HepG2 (cell line): ENCODE measurements at regions not wholly inside any gene's neighbourhood (a gene's known extent, or its start where the extent isn't known, plus 50 kb on each side); places are given as distances from the start of the nearest gene placed in this dataset.

ENCODE experiments used
- ATAC-seq: fragments of 200-7000 bp; cut with Tn5 transposase; 3 replicates; pipeline ENCODE4 v1.9.1; 2020; ENCODE audit warnings: mild to moderate bottlenecking, moderate library complexity
- BruUV-seq: library from RNA; stranded (reverse); fragments of 400-500 nt; replicated peaks from 2 replicates; lab custom pipeline; 2021; lab: Mats Ljungman, UMichigan
- CTCF ChIA-PET: fragments of 300-600 bp; formaldehyde crosslinking; extraction: SDS; loops from one replicate; lab custom pipeline; 2021; ENCODE audit warnings: low total read pairs, inconsistent platforms, low intra/inter-chr PET ratio; lab: Yijun Ruan, JAX
- POLR2A ChIA-PET: fragments of 350-600 bp; sonication (Branson Sonifier 250); formaldehyde crosslinking; loops from one replicate; lab custom pipeline; 2020; ENCODE audit warnings: antibody characterized with exemption, inconsistent platforms; lab: Yijun Ruan, JAX
- DNase-seq: peaks from one replicate; pipeline ENCODE4 v3.0.0-alpha.2; 2015; ENCODE audit warnings: low spot score
- FAIRE-seq: peaks from 3 replicates; lab custom pipeline; 2011; peaks lifted over from hg19 to GRCh38; lab: Jason Lieb, UNC
- H2AFZ ChIP-seq: one replicate; pipeline ENCODE4 v1.6.1; 2011; ENCODE audit warnings: low read length, inconsistent platforms
- H3K27ac ChIP-seq: fragments of 300-600 bp; 3 replicates; pipeline ENCODE4 v1.8.0; 2011; ENCODE audit warnings: mixed run types, mild to moderate bottlenecking, mixed read lengths, low read length, inconsistent platforms; ENCODE audit not compliant: insufficient read depth; ENCODE audit errors: extremely low read length
- H3K27me3 ChIP-seq, 2 experiments: fragments of 200-600 bp in 1 of 2; 2 replicates in 1 of 2; 3 replicates in 1 of 2; pipeline versions ENCODE4 v1.6.0 to v1.8.0; 2011; ENCODE audit warnings: low read length in 2 of 2, mild to moderate bottlenecking in 2 of 2, moderate library complexity in 2 of 2, inconsistent platforms in 1 of 2; ENCODE audit not compliant: insufficient read depth in 2 of 2, control insufficient read depth in 1 of 2
- H3K36me3 ChIP-seq, 2 experiments: fragments of 200-600 bp in 1 of 2; replicated peaks in 1 of 2; 2 replicates in 1 of 2; 3 replicates in 1 of 2; pipeline versions ENCODE4 v1.5.1 to v1.8.0; 2011; ENCODE audit warnings: low read length in 2 of 2, inconsistent platforms in 1 of 2; ENCODE audit not compliant: insufficient read depth in 2 of 2, control insufficient read depth in 1 of 2
- H3K4me1 ChIP-seq: 2 replicates; pipeline ENCODE4 v1.5.1; 2012; ENCODE audit warnings: low read length, inconsistent platforms; ENCODE audit not compliant: insufficient read depth
- H3K4me2 ChIP-seq: 2 replicates; pipeline ENCODE4 v1.6.0; 2011; ENCODE audit warnings: low read depth, low read length, inconsistent platforms
- H3K4me3 ChIP-seq, 3 experiments: fragments of 200-600 bp in 1 of 3; sonication (generic), shearing (Covaris generic) in 1 of 3; replicated peaks in 1 of 3; 2 replicates each; pipeline ENCODE4 v1.5.1; 2011 to 2016; ENCODE audit warnings: low read length in 3 of 3, inconsistent platforms in 2 of 3, low read depth in 2 of 3, mild to moderate bottlenecking in 2 of 3, control low read depth in 1 of 3, mixed read lengths in 1 of 3; ENCODE audit not compliant: insufficient read depth in 1 of 3
- H3K79me2 ChIP-seq: one replicate; pipeline ENCODE4 v1.6.1; 2011; ENCODE audit warnings: low read length, inconsistent platforms; ENCODE audit not compliant: insufficient read depth
- H3K9ac ChIP-seq: 2 replicates; pipeline ENCODE4 v1.6.0; 2011; ENCODE audit warnings: mild to moderate bottlenecking, low read depth, low read length, inconsistent platforms; ENCODE audit not compliant: insufficient read depth
- H3K9me3 ChIP-seq: 2 replicates; pipeline ENCODE4 v1.5.1; 2012; ENCODE audit warnings: mild to moderate bottlenecking, low read length
- H4K20me1 ChIP-seq: 2 replicates; pipeline ENCODE4 v1.6.0; 2011; ENCODE audit warnings: inconsistent platforms, mild to moderate bottlenecking, low read length, moderate library complexity; ENCODE audit not compliant: insufficient read depth
- ARID2 ChIP-seq: sonication (generic); formaldehyde crosslinking; IDR thresholded peaks from 2 replicates; pipeline ENCODE4 v1.8.1; 2022; ENCODE audit warnings: mild to moderate bottlenecking, missing genetic modification reagents, borderline replicate concordance
- EED ChIP-seq: sonication (generic); formaldehyde crosslinking; IDR thresholded peaks from 2 replicates; pipeline ENCODE4 v1.5.0; 2020; ENCODE audit warnings: mild to moderate bottlenecking, missing genetic modification reagents
- FOXK1 ChIP-seq: sonication (generic); formaldehyde crosslinking; IDR thresholded peaks from 2 replicates; pipeline ENCODE4 v1.4.0; 2020; ENCODE audit warnings: low read depth, missing genetic modification reagents, borderline replicate concordance
- MAZ ChIP-seq, 2 experiments: sonication (generic) in 1 of 2; formaldehyde crosslinking in 1 of 2; IDR thresholded peaks; 2 replicates each; pipeline versions ENCODE4 v1.5.0 to v1.6.1; 2012 to 2020; ENCODE audit warnings: low read depth in 2 of 2, mild to moderate bottlenecking in 2 of 2, borderline replicate concordance in 1 of 2, improper control_type of control experiment in 1 of 2, low read length in 1 of 2, missing genetic modification reagents in 1 of 2, moderate library complexity in 1 of 2
- POGZ ChIP-seq: sonication (generic); formaldehyde crosslinking; IDR thresholded peaks from 2 replicates; pipeline ENCODE4 v1.4.0; 2020; ENCODE audit warnings: mild to moderate bottlenecking, missing genetic modification reagents
- SP140L ChIP-seq: sonication (generic); formaldehyde crosslinking; IDR thresholded peaks from 2 replicates; pipeline ENCODE4 v1.4.0; 2020; ENCODE audit warnings: missing genetic modification reagents, borderline replicate concordance
- TAF1 ChIP-seq: sonication (generic); formaldehyde crosslinking; IDR thresholded peaks from 2 replicates; pipeline ENCODE4 v1.4.0; 2020; ENCODE audit warnings: missing genetic modification reagents
- ZC3H4 ChIP-seq: sonication (generic); formaldehyde crosslinking; IDR thresholded peaks from 2 replicates; pipeline ENCODE4 v1.4.0; 2020; ENCODE audit warnings: missing genetic modification reagents, borderline replicate concordance
- ZNF17 ChIP-seq: sonication (generic); formaldehyde crosslinking; IDR thresholded peaks from 2 replicates; pipeline ENCODE4 v1.5.0; 2020; ENCODE audit warnings: mild to moderate bottlenecking, missing genetic modification reagents
- ZNF224 ChIP-seq: sonication (generic); formaldehyde crosslinking; IDR thresholded peaks from 2 replicates; pipeline ENCODE4 v1.5.0; 2020; ENCODE audit warnings: mild to moderate bottlenecking, missing genetic modification reagents
- ZNF354B ChIP-seq: sonication (generic); formaldehyde crosslinking; IDR thresholded peaks from 2 replicates; pipeline ENCODE4 v1.8.0; 2022; ENCODE audit warnings: mild to moderate bottlenecking, missing genetic modification reagents
- ZNF839 ChIP-seq: sonication (generic); formaldehyde crosslinking; IDR thresholded peaks from 2 replicates; pipeline ENCODE4 v1.4.0; 2020; ENCODE audit warnings: missing genetic modification reagents, mild to moderate bottlenecking, borderline replicate concordance
- ZSCAN21 ChIP-seq: sonication (generic); formaldehyde crosslinking; IDR thresholded peaks from 2 replicates; pipeline ENCODE4 v1.8.0; 2022; ENCODE audit warnings: mild to moderate bottlenecking, missing genetic modification reagents, moderate library complexity, borderline replicate concordance
- WGBS: methylation state at CpG from one replicate; pipeline ENCODE4 v1.1.6; 2017; ENCODE audit warnings: low lambda C conversion rate; 5-methylcytosine and 5-hydroxymethylcytosine counted together
- in situ Hi-C: cut with HindIII; loops from 2 replicates; pipeline ENCODE4 v1.10.0; 2017; ENCODE audit warnings: low pct_unique_long_range_greater_than_20kb; ENCODE audit not compliant: extremely low pct_ligation_motif_present
- intact Hi-C: fragments of 100-400 bp; cut with micrococcal nuclease; formaldehyde crosslinking; loops from one replicate; pipeline ENCODE4 v1.10.0; 2022; ENCODE audit not compliant: unreplicated experiment
- TF ChIP-seq, protein P1 (sequence below): sonication (generic); formaldehyde crosslinking; IDR thresholded peaks from 2 replicates; pipeline ENCODE4 v1.5.0; 2020; ENCODE audit warnings: mild to moderate bottlenecking, missing genetic modification reagents
- TF ChIP-seq, protein P2 (sequence below): IDR thresholded peaks from 2 replicates; pipeline ENCODE4 v1.6.1; 2016; ENCODE audit warnings: control low read depth
- TF ChIP-seq, protein P3 (sequence below): sonication (generic); formaldehyde crosslinking; IDR thresholded peaks from 2 replicates; pipeline ENCODE4 v1.4.0; 2020; ENCODE audit warnings: mild to moderate bottlenecking, missing genetic modification reagents
- TF ChIP-seq, protein P4 (sequence below): sonication (generic); formaldehyde crosslinking; IDR thresholded peaks from 2 replicates; pipeline ENCODE4 v1.4.0; 2020; ENCODE audit warnings: low read depth, mild to moderate bottlenecking, missing genetic modification reagents

DNA sequence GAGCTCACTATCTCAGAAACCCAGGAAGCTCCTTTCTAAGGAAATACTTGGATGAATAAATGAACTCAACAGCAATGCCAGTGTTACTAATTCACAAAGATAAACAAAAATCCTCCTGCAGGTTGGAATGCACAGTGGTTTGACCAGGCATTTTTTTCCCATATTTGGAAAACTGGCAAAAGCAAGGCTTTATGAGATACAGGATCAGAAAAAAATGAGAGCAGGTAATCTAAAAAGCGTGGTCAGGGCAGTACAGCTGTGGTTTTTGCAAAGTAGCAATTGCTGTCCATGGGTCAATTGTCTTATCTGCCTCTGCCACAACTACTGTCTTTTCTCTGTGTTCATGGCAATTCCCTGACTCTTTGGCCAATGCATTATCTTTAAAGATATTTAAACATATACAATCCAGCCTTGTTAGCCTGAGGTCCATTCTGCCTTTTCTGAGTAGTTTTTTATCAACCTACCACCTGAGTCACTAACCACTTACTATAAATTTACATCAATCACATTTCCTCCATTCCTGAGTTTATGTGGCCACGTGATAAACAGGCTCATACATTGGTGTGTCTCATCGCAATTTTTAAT, 564.5 kb upstream of the IGFBP3 start (continued):
- TF ChIP-seq, protein P1, sequence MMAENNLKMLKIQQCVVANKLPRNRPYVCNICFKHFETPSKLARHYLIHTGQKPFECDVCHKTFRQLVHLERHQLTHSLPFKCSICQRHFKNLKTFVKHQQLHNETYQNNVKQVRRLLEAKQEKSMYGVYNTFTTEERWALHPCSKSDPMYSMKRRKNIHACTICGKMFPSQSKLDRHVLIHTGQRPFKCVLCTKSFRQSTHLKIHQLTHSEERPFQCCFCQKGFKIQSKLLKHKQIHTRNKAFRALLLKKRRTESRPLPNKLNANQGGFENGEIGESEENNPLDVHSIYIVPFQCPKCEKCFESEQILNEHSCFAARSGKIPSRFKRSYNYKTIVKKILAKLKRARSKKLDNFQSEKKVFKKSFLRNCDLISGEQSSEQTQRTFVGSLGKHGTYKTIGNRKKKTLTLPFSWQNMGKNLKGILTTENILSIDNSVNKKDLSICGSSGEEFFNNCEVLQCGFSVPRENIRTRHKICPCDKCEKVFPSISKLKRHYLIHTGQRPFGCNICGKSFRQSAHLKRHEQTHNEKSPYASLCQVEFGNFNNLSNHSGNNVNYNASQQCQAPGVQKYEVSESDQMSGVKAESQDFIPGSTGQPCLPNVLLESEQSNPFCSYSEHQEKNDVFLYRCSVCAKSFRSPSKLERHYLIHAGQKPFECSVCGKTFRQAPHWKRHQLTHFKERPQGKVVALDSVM (CRISPR knock-in tag), result no peak
- TF ChIP-seq, all 625 proteins: peak for 0

DNA sequence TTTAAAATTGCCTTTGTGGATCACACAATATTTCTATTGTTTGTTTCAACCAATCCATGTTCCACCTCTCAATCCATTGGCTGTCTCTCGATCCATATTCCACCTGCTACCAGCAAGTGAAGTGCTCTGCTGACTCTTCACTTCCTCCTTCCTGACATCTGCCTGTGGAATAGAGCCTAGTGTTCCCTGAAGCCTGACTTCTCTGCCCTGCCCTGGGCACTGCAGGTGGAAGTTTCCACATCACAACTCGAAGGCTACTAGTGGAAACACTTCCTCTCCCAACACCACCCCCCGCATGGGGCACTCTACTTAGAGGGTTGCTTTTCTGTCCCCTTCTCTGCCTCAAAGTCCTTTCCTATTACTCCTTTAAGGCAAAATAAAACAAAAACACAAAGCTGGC, 563.8 kb upstream of the IGFBP3 start:
- Histone ChIP-seq H3K4me2 (no peak overlapping the region), H3K4me3 (no peak overlapping the region)
- TF ChIP-seq ZC3H4 (CRISPR knock-in tag), result no peak
- TF ChIP-seq, protein P2, sequence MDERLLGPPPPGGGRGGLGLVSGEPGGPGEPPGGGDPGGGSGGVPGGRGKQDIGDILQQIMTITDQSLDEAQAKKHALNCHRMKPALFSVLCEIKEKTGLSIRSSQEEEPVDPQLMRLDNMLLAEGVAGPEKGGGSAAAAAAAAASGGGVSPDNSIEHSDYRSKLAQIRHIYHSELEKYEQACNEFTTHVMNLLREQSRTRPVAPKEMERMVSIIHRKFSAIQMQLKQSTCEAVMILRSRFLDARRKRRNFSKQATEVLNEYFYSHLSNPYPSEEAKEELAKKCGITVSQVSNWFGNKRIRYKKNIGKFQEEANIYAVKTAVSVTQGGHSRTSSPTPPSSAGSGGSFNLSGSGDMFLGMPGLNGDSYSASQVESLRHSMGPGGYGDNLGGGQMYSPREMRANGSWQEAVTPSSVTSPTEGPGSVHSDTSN, result no peak
- TF ChIP-seq, protein P3, sequence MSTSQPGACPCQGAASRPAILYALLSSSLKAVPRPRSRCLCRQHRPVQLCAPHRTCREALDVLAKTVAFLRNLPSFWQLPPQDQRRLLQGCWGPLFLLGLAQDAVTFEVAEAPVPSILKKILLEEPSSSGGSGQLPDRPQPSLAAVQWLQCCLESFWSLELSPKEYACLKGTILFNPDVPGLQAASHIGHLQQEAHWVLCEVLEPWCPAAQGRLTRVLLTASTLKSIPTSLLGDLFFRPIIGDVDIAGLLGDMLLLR (CRISPR knock-in tag), result no peak
- TF ChIP-seq, protein P4, sequence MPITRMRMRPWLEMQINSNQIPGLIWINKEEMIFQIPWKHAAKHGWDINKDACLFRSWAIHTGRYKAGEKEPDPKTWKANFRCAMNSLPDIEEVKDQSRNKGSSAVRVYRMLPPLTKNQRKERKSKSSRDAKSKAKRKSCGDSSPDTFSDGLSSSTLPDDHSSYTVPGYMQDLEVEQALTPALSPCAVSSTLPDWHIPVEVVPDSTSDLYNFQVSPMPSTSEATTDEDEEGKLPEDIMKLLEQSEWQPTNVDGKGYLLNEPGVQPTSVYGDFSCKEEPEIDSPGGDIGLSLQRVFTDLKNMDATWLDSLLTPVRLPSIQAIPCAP (CRISPR knock-in tag), result no peak
- no peak for TF ChIP-seq TAF1 (CRISPR knock-in tag)
- no peak for TF ChIP-seq SP140L (CRISPR knock-in tag)
- TF ChIP-seq MAZ (IDR thresholded peaks at IDR 0.05; ENCODE audit: borderline replicate concordance, low read depth, low read length), result no peak
- no peak for TF ChIP-seq MAZ (CRISPR knock-in tag; IDR thresholded peaks at IDR 0.05; ENCODE audit: low read depth)
- no peak for TF ChIP-seq ZNF17 (CRISPR knock-in tag)
- no peak for TF ChIP-seq ZNF354B (CRISPR knock-in tag)
- TF ChIP-seq ZNF224, result no peak
- TF ChIP-seq ZSCAN21 (CRISPR knock-in tag), result no peak
- TF ChIP-seq ZNF839 (CRISPR knock-in tag), result no peak
- TF ChIP-seq ARID2 (CRISPR knock-in tag), result no peak
- TF ChIP-seq EED, result no peak
- TF ChIP-seq POGZ, result no peak
- TF ChIP-seq FOXK1, result no peak
- TF ChIP-seq, all 625 proteins: peak for 0
- Histone ChIP-seq H3K79me2 (no peaks in the 10 kb centered on the region), H3K36me3 (no peaks in the 10 kb centered on the region), H3K27ac (no peak overlapping the region), H3K4me1 (no peaks in the 10 kb centered on the region), H3K9me3 (no peaks in the 10 kb centered on the region), H4K20me1 (no peaks in the 10 kb centered on the region), H3K27me3 (no peaks in the 10 kb centered on the region), H3K9ac (no peak overlapping the region), H2AFZ (no peak overlapping the region)
- ChIA-PET POLR2A (no interaction called here), CTCF (no interaction called here)
- WGBS, result 29% methylated on average over 3 of the region's 3 CpGs
- ATAC-seq, result no peak
- in situ Hi-C loops (no loop called here), intact Hi-C loops (no loop called here)
- FAIRE-seq, result no peak
- no TSS peak for BruUV-seq
- DNase-seq, result no peak
